ENCODE measurements at regions not wholly inside any gene's neighbourhood (a gene's known extent, or its start where the extent isn't known, plus 50 kb on each side); places are given as distances from the start of the nearest gene placed in this dataset.

GRCh38 chr10:9036711-9037204 lies 982.3 kb downstream of the GATA3 start:
- TF ChIP-seq CTCF (IDR thresholded peaks at IDR 0.05) (no peak), POLR2A (IDR thresholded peaks at IDR 0.05) (no peak), EP300 (IDR thresholded peaks at IDR 0.05) (no peak)
